Choroid plexus epithelial cell (primary cell): ENCODE measurements at regions not wholly inside any gene's neighbourhood (a gene's known extent, or its start where the extent isn't known, plus 50 kb on each side); places are given as distances from the start of the nearest gene placed in this dataset.
A peak's percentile ranks its signal among the peaks of the same experiment; 100 is the strongest.

Source experiments
- DNase-seq: peaks from one replicate; pipeline ENCODE4 v3.0.0-alpha.2; 2010; ENCODE audit warnings: low read depth
- H3K4me3 ChIP-seq: 2 replicates; pipeline ENCODE4 v1.5.1; 2011; ENCODE audit warnings: low read depth, mild to moderate bottlenecking, control low read depth, low read length, moderate library complexity
- CTCF ChIP-seq: conservative IDR thresholded peaks from 2 replicates; pipeline ENCODE4 v1.5.1; 2011; ENCODE audit warnings: low read depth, mild to moderate bottlenecking, control low read depth, inconsistent platforms, low read length, moderate library complexity

GRCh38 chr19:33905937-33906577 lies 109.4 kb downstream of the KCTD15 start:
- TF ChIP-seq CTCF, result no peak
- H3K4me3 ChIP-seq, result peak overlapping the region; percentile 61
- peak; percentile 45 for DNase-seq

- DNase-seq, result peak; percentile 42
- no peak for TF ChIP-seq CTCF
- no peak overlapping the region for H3K4me3 ChIP-seq
These were observed 110.1 kb downstream of the KCTD15 start for GRCh38 chr19:33906578-33907335.

- DNase-seq, result no peak
- TF ChIP-seq CTCF, result no peak
- no peak overlapping the region for H3K4me3 ChIP-seq
These were observed 114.3 kb downstream of the KCTD15 start for GRCh38 chr19:33910922-33911321.

- DNase-seq, result no peak
- no peak for TF ChIP-seq CTCF
- no peak overlapping the region for H3K4me3 ChIP-seq
These were observed 117.9 kb downstream of the KCTD15 start for GRCh38 chr19:33914599-33914998.

GRCh38 chr19:33916792-33917191 lies 120.1 kb downstream of the KCTD15 start:
- DNase-seq, result no peak
- no peak overlapping the region for H3K4me3 ChIP-seq
- TF ChIP-seq CTCF, result no peak

GRCh38 chr19:33919291-33919690 lies 122.6 kb downstream of the KCTD15 start:
- H3K4me3 ChIP-seq, result no peak overlapping the region
- DNase-seq, result no peak
- no peak for TF ChIP-seq CTCF

- TF ChIP-seq CTCF, result no peak
- DNase-seq, result peak; percentile 8
- no peak overlapping the region for H3K4me3 ChIP-seq
These were observed 124.5 kb downstream of the KCTD15 start for GRCh38 chr19:33921165-33921564.
